Neural crest cell (in vitro differentiated cells): ENCODE measurements at regions not wholly inside any gene's neighbourhood (a gene's known extent, or its start where the extent isn't known, plus 50 kb on each side); places are given as distances from the start of the nearest gene placed in this dataset.

ENCODE experiments used
- DNase-seq: peaks from one replicate; pipeline ENCODE4 v3.0.0; 2021; ENCODE audit warnings: low read depth, mixed read lengths, low spot score
- H3K27ac Mint-ChIP-seq: one replicate; pipeline ENCODE4 v1.8.0; 2021; ENCODE audit warnings: mild to moderate bottlenecking, mixed read lengths; ENCODE audit not compliant: unreplicated experiment
- H3K27me3 Mint-ChIP-seq: 2 replicates; pipeline ENCODE4 v1.8.0; 2021; ENCODE audit warnings: low read depth, mild to moderate bottlenecking, mixed read lengths
- H3K36me3 Mint-ChIP-seq: 2 replicates; pipeline ENCODE4 v1.8.0; 2021; ENCODE audit warnings: low read depth, mild to moderate bottlenecking, mixed read lengths
- H3K4me1 Mint-ChIP-seq: 2 replicates; pipeline ENCODE4 v1.8.0; 2021; ENCODE audit warnings: mixed read lengths
- H3K4me3 Mint-ChIP-seq: one replicate; pipeline ENCODE4 v1.8.0; 2021; ENCODE audit warnings: mild to moderate bottlenecking, mixed read lengths
- H3K9me3 Mint-ChIP-seq: 2 replicates; pipeline ENCODE4 v1.8.0; 2021; ENCODE audit warnings: mixed read lengths
- CTCF ChIP-seq: fragments of 200-600 bp; sonication (generic); conservative IDR thresholded peaks from 2 replicates; pipeline ENCODE4 v1.5.0; 2021; ENCODE audit warnings: antibody characterized with exemption, mild to moderate bottlenecking

DNA sequence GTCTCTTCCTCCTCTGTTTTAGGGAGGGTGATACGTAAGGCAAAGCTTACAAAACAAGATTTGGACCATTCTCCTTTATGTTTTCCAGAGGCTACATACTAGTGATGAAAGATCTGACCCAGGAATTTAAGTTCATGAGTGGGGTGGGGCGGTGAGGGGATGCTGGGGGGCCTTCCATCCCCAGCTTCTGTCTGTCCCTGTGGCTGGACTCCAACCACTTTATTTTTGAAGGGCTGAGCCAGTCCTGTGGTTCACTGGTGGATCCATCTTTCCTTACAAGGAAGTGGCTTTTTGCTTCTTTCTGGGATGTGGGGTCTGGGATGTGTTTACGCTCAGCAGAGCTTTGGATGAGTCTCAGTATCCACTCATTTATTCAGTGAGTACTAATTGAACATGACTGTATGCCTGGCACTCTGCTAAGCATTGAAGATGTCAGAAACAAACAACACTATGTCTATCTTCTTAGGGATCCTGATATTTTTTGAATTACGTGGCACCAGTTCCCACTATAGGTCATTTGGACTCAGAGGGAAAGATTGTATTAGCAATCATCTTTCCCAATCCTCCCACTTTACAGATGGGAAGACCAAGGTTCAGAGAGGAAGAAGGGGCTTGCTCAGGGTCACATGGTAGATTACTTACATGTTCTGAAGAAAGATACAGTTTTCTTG, 291.8 kb upstream of the TBX3 start:
- H3K4me1 Mint-ChIP-seq: no peaks in the 10 kb centered on the region
- no peak for DNase-seq
- H3K27ac Mint-ChIP-seq: no peak overlapping the region
- TF ChIP-seq CTCF: no peak
- H3K9me3 Mint-ChIP-seq: no peaks in the 10 kb centered on the region
- no peak overlapping the region for H3K4me3 Mint-ChIP-seq
- no peaks in the 10 kb centered on the region for H3K27me3 Mint-ChIP-seq
- no peaks in the 10 kb centered on the region for H3K36me3 Mint-ChIP-seq

DNA sequence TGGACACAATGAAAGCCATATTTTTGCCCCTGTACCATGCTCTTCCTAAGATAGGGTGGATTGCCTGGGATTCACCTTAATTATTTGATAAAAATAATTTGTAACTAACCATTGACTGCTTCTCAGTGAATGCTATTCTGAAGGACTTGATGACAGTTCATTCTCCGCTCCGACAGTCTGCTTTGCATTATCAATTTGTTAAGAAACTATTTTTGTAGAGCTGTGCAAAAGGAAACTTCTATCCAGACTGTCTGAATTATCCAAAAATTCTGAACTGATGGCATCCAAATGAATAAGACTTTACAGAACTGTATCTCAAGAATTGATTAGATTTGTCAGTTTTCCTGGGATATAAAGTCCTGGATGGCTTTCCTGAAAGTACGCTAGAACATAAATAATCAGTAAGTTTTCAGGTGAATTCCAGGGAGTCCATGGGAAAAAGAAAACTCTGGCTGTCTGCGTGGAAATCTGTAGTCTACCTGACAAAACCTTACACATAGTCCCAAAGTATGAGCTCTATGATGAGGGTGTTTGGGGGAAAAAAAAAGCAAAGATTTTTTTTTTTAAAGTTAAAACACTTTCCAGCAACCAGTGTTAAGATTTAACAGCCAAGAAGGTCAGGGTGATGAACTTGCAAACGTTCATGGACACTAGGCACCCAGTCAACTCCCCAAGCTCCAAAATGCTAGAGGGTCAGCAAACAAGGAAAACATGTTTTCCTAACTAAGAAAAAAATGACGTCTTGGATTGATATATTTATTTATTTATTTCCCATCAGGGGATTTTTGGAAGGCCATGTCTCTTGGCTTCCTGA, 291.1 kb upstream of the TBX3 start:
- H3K9me3 Mint-ChIP-seq: no peaks in the 10 kb centered on the region
- H3K36me3 Mint-ChIP-seq: no peaks in the 10 kb centered on the region
- TF ChIP-seq CTCF: no peak
- H3K4me3 Mint-ChIP-seq: no peak overlapping the region
- no peak for DNase-seq
- no peak overlapping the region for H3K27ac Mint-ChIP-seq
- no peaks in the 10 kb centered on the region for H3K27me3 Mint-ChIP-seq
- H3K4me1 Mint-ChIP-seq: no peaks in the 10 kb centered on the region

GRCh38 chr12:114974333-114974732, 290.4 kb upstream of the TBX3 start:
- no peaks in the 10 kb centered on the region for H3K4me1 Mint-ChIP-seq
- H3K27ac Mint-ChIP-seq: no peak overlapping the region
- no peak for TF ChIP-seq CTCF
- no peaks in the 10 kb centered on the region for H3K9me3 Mint-ChIP-seq
- H3K27me3 Mint-ChIP-seq: no peaks in the 10 kb centered on the region
- no peak overlapping the region for H3K4me3 Mint-ChIP-seq
- H3K36me3 Mint-ChIP-seq: no peaks in the 10 kb centered on the region
- no peak for DNase-seq

DNA sequence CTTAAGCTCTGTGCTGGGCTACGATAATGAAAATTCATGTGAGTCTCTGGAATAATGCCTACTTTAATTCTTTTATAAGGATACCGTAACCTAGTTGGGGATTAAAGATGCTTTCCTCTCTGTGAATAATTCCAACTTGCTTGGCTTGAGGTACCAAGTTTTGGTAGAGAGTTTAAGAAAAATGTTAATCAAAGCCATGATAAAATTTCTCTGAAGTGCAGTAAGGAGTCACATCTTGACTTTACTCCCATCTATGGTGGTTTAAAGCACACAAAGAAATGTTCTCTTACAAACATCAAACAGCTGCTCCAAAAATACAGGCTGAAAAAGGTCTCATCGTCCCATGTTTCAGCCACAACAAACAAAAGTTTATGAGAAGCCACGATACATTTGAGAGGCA, 284.8 kb upstream of the TBX3 start:
- no peaks in the 10 kb centered on the region for H3K36me3 Mint-ChIP-seq

GRCh38 chr12:114967151-114967550, 283.2 kb upstream of the TBX3 start:
- no peak for DNase-seq
- H3K4me1 Mint-ChIP-seq: peaks cover 8% of the 10 kb centered on the region
- H3K27me3 Mint-ChIP-seq: no peaks in the 10 kb centered on the region
- no peak overlapping the region for H3K4me3 Mint-ChIP-seq
- no peaks in the 10 kb centered on the region for H3K36me3 Mint-ChIP-seq
- no peaks in the 10 kb centered on the region for H3K9me3 Mint-ChIP-seq
- H3K27ac Mint-ChIP-seq: no peak overlapping the region
- no peak for TF ChIP-seq CTCF

More for the DNA sequence above, 284.8 kb upstream of the TBX3 start:
- DNase-seq: no peak
- H3K27me3 Mint-ChIP-seq: no peaks in the 10 kb centered on the region
- TF ChIP-seq CTCF: no peak
- H3K27ac Mint-ChIP-seq: no peak overlapping the region
- no peaks in the 10 kb centered on the region for H3K9me3 Mint-ChIP-seq
- peaks cover 8% of the 10 kb centered on the region for H3K4me1 Mint-ChIP-seq
- no peak overlapping the region for H3K4me3 Mint-ChIP-seq
